ENCODE measurements at regions not wholly inside any gene's neighbourhood (a gene's known extent, or its start where the extent isn't known, plus 50 kb on each side); places are given as distances from the start of the nearest gene placed in this dataset.

- TF ChIP-seq CTCF (IDR thresholded peaks at IDR 0.05), result no peak
- no peak overlapping the region for H3K27ac ChIP-seq
- intact Hi-C loops (cut with DNase I), result no loop called here
- no peaks in the 10 kb centered on the region for H3K36me3 ChIP-seq (ENCODE audit: insufficient read depth in 1 of 2, low read depth in 1 of 2)
- no peaks in the 10 kb centered on the region for H3K9me3 ChIP-seq
- ATAC-seq, result no peak
- H3K4me1 ChIP-seq, result no peaks in the 10 kb centered on the region
- WGBS, 3 donors, result 87 to 92% (median 89%) methylated on average over 6 of the region's 6 CpGs
- DNase-seq, result no peak
- no peak overlapping the region for H3K4me3 ChIP-seq
- no peaks in the 10 kb centered on the region for H3K27me3 ChIP-seq (ENCODE audit: insufficient read depth in 3 of 3, low read length in 2 of 3)
These were observed 276.7 kb upstream of the DYNLRB2 start for GRCh38 chr16:80263848-80264694.

DNA sequence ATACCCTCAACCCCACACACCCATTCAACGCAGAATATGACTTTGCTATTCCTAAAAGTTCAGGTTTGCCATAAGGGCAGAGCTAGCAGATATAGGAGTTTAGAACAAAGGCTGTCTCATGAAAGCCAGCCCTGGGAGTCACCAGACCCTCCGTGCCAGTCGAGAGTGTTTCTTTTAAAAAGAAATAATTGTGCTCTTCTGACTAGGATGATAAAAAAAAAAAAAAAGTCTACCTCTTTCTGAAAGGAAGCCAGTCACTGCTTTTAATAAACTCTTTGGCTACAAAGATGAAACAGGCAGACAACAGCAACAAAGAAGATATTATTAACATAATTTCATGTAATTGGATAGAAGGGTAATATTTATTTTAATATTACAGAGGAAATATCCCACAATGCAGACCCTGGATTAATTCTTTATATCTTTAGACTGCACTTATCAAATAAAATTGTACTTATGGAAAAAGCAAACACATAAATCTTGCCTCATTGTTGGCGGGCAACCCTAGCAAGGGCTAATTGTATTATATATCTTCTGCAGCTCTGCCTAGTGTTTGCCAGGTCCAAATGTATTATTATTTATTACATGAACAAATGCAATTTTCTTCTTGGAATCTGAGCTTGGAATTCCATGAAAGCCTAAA lies 277.5 kb upstream of the DYNLRB2 start:
- Histone ChIP-seq H3K9me3 (no peaks in the 10 kb centered on the region), H3K27me3 (ENCODE audit: insufficient read depth in 3 of 3, low read length in 2 of 3) (no peaks in the 10 kb centered on the region), H3K4me3 (no peak overlapping the region)

GRCh38 chr16:80260906-80261311 lies 279.9 kb upstream of the DYNLRB2 start:
- DNase-seq (no peak), ATAC-seq (no peak)
- H3K4me1 ChIP-seq, result no peaks in the 10 kb centered on the region
- 57 to 69% (median 59%) methylated on average over 4 of the region's 4 CpGs for WGBS, 3 donors
- intact Hi-C loops (cut with DNase I), result no loop called here
- no peak overlapping the region for H3K4me3 ChIP-seq
- no peak for TF ChIP-seq CTCF (IDR thresholded peaks at IDR 0.05)
- H3K9me3 ChIP-seq, result no peaks in the 10 kb centered on the region
- H3K27me3 ChIP-seq (ENCODE audit: insufficient read depth in 3 of 3, low read length in 2 of 3), result no peaks in the 10 kb centered on the region
- no peaks in the 10 kb centered on the region for H3K36me3 ChIP-seq (ENCODE audit: insufficient read depth in 1 of 2, low read depth in 1 of 2)
- H3K27ac ChIP-seq, result no peak overlapping the region

More for the DNA sequence above, 277.5 kb upstream of the DYNLRB2 start:
- no peak overlapping the region for H3K27ac ChIP-seq
- 74 to 81% (median 76%) methylated on average over 4 of the region's 4 CpGs for WGBS, 3 donors
- DNase-seq, result no peak
- H3K4me1 ChIP-seq, result no peaks in the 10 kb centered on the region
- intact Hi-C loops (cut with DNase I), result no loop called here
- no peak for ATAC-seq
- TF ChIP-seq CTCF (IDR thresholded peaks at IDR 0.05), result no peak
- H3K36me3 ChIP-seq (ENCODE audit: insufficient read depth in 1 of 2, low read depth in 1 of 2), result no peaks in the 10 kb centered on the region

- H3K4me3 ChIP-seq, result no peak overlapping the region
- DNase-seq, result no peak
- no peak for TF ChIP-seq CTCF (IDR thresholded peaks at IDR 0.05)
- H3K4me1 ChIP-seq, result no peaks in the 10 kb centered on the region
- H3K36me3 ChIP-seq (ENCODE audit: insufficient read depth in 1 of 2, low read depth in 1 of 2), result no peaks in the 10 kb centered on the region
- no peaks in the 10 kb centered on the region for H3K27me3 ChIP-seq (ENCODE audit: insufficient read depth in 3 of 3, low read length in 2 of 3)
- intact Hi-C loops (cut with DNase I), result no loop called here
- H3K9me3 ChIP-seq, result no peaks in the 10 kb centered on the region
- no peak for ATAC-seq
- WGBS, 3 donors, result 71 to 73% (median 72%) methylated on average over 6 of the region's 6 CpGs
- no peak overlapping the region for H3K27ac ChIP-seq
These were observed 281.4 kb upstream of the DYNLRB2 start for GRCh38 chr16:80259290-80259805.
